ENCODE measurements at regions not wholly inside any gene's neighbourhood (a gene's known extent, or its start where the extent isn't known, plus 50 kb on each side); places are given as distances from the start of the nearest gene placed in this dataset.
A peak's percentile ranks its signal among the peaks of the same experiment; 100 is the strongest.

DNA sequence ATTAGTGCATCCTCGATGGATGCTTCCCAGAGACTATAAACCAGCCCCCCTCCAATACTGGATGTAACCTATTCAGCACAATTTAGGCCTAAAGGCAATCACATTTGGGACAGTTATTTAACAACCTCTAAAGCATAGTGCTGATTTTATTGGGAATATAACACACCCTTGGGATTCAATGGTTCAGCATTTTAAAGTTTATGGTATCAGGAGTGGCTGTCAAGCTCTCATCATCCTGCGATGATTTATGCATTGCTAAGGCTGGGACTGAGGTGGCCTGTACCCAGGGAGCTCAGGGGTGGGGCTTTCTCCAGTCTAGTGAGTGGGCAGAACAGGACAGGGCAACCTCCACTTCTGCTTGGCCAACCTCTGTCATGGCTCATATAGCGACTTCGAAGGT, 464.9 kb downstream of the INHBA start:
- intact Hi-C loops (cut with DNase I) = no loop called here
- no peak for DNase-seq

DNA sequence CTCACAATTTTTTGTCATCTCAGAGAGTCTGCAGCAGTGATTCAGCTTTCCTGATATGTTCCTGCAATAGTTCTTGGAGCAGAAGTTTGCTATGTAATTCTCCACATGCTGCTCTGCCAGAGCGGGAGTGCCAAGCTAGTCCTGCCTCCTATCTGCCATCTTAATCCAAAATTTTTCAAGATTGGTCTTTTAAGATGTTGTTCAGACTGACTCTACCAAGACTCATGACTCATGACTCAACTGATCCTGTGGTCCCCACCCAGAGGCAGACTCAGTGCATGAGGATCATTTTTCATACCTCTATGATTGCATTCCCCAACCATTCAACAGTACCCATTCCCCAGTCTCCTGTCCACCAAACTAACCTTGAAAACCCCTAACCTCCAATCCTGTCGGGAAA, 470.8 kb downstream of the INHBA start:
- DNase-seq = no peak
- intact Hi-C loops (cut with DNase I) = no loop called here

DNA sequence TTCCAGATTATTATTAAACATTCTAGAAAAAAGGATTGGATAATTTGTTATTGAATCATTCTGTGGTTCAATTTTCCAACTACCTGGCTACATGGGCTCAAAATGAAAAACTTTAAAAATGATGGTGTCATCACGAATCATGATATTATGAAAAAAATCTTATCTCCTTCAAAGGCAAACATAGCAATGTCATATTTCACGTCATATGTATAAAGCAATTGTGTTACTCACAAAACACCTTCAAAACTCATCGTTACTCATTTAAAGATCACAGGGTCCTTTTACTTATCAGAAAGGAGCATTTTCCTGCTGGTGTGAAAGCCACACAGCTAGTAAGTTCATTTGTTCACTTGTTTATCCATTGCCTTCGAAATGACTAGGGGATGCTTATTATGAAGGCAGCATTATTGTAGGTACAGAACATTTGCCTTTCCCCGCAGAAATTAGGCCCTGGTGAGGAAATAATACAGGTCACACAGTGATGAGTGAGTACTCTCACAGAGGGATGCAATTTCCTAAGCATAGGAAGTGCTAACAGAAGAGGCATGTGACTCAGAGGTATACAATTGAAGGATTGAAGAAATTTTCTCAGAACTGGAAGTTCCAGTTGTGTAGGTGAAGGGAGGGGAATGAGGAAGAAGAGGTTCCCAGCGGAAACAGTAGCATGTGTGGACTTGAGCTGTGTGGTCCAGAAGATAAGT, 478.7 kb downstream of the INHBA start:
- intact Hi-C loops (cut with DNase I) = no loop called here
- DNase-seq = no peak

DNA sequence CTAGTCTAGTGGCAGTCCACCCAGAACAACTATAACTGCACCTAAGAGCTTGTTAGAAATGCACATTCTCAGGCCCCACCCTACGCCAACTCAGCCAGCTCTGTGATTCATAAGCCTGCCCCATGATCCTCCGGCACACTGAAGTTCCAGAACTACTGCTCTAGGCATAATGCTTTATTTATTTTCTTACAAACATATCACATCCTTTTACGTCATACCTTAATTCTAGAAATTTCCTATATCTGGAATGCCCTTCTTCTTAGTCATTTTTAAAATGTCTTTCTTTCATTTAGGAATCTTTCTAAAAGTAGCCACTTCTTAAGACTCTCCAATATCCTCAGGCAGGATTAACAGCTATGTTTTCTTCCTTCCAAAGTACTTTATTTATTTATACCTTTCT, 480.1 kb downstream of the INHBA start:
- DNase-seq = no peak
- intact Hi-C loops (cut with DNase I) = no loop called here

DNA sequence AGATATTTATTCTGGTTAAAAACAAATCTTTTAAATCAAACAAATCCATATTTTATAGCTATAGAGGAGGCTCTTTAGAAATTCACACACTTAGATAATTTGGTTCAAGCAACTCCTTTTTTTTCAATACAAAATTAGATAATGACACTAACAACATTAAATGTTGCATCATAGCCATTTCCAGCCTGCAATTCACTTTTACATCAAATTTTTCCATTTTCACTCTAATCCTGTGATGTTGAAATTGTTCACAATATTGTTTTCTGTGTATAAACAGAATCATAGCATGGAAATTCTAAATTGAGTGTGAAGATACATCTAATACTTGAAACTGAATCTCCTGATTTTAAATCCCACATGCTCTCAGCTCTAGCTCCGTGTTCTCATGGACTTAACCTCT, 482.6 kb downstream of the INHBA start:
- intact Hi-C loops (cut with DNase I) = no loop called here
- no peak for DNase-seq

DNA sequence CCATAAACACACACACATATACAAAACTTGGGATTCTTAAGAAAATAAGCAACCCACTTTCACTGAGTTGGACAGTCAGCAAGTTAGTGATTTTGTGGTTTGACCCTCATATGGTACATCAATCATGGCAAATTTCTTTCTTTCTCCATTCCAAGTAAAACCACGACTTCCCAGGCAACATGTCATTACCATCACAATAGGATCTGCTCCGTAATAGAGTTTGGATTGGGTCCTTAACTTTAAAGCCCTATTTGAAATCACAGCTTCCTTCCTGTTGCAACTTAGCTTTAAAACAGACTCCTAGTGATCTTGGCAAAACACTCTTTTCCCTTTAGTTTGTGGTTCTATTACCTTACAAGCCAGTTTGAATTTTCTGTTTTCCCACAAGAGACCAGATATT, 483.6 kb downstream of the INHBA start:
- intact Hi-C loops (cut with DNase I) = no loop called here
- DNase-seq = no peak

DNA sequence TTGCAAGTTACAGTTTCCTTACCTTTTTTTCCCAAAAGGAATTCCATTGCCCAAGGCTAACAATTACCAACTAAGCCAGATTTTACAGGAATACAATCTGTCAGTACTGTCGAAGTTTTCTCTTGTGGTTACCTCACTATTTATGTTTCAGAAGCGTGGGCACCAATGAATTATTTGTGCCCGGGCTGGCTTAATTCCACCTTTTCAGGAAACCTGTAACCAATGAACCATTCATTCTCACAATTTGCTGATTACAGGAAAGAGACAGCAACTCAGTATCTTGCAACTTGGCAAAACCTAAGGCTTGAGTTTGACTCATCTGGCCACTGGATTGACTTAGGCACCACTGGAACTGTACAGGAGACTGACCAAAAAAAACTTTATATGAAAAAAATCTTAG, 485.6 kb downstream of the INHBA start:
- no peak for DNase-seq
- intact Hi-C loops (cut with DNase I) = no loop called here

DNA sequence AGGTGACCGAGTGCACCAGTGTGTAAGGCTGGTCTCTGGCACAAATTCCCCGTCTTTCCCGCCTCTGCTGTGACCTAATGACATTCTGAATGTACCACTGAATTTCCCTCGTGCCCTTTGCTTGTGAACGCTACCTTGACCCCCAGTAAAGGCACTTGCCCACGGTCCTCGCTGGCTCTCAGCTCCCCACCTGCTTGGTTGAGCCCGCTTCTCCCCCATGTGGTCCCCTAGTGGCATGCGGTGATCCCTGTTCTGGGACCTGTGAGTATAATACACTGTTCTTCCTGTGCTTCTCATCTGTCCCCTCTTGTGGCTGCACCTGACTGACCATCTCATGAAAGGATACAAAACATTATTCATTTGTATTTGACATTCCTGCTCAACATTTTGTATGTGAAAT, 495.7 kb downstream of the INHBA start:
- intact Hi-C loops (cut with DNase I) = no loop called here
- no peak for DNase-seq

DNA sequence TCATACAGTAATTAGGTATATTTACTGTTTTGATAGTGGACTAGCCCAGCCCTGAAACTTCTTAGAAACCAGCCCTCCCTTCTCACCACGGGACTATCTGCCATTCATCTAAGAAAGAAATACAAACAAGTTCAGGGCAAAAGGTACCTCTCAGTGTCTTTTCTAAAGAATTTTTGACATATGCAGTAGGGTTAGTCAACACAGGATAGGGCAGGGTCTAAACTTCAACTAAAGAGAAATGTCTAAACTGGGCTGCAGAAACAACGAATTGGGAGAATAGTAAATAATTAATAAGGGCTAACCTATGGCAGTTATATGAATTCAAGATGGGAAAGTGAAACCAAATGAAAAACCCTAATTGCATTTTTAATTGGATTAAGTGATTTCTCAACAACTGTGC, 496.6 kb downstream of the INHBA start:
- intact Hi-C loops (cut with DNase I) = no loop called here
- no peak for DNase-seq

DNA sequence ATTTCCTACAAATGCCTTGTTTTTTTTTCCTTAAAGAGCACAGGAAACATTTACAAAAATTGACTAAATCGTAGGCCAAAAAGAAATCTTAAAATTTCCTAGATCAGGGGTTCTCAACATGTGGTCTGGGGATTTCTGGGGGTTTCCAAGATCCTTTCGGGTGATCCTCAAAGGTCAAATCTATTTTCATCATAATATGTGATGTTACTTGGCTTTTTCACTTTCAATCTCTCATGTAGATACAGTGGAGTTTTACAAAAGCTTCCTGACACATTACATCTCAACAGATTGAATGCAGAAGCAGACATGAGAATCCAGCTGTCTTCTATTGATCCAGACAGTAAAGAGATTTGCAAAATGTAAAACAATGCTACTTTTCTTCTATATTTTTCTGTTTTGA, 497.3 kb downstream of the INHBA start:
- intact Hi-C loops (cut with DNase I) = no loop called here
- DNase-seq = no peak

DNA sequence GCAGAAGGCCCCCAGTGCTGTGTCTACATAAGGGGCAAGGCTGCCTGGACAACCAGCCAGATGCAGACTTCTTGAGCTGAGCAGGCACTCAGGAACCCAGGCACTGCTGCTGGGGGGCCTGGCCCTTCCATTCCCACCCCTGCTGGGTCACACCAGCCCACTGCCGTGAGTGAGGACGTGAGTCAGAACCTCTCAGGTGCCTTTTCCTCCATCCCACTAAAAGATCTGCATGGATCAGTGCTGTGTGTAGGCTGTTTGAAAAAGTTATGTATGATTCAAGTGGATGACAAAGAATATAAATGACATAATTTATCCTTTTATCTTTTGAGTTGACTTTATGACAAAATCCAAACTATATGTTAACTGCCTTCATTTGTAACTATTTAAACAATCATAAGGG, 499.3 kb downstream of the INHBA start:
- peak in 7 of 42 donors; percentile 13 to 50 (median 22) for DNase-seq
- intact Hi-C loops (cut with DNase I) = no loop called here

DNA sequence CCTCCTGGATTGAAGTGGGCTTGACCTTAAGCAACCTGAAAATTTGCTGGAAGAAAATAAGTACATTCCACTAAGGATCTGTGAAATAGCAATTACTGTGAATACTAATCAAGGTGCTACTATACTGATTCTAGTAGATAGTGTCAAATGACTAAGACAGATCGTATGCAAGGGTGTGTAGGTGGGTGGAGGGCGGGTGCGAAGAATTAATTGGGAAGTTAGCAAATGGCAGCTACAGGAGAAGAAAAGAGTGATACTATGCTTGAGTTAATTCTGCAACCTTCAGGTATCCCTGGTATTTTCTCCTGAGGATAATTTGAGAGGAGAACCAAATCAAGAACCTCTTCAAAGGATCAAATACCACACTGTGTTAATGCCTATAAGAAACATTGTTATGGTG, 501.9 kb downstream of the INHBA start:
- intact Hi-C loops (cut with DNase I) = no loop called here
- peak in 38 of 42 donors; percentile 14 to 84 (median 52) for DNase-seq

DNA sequence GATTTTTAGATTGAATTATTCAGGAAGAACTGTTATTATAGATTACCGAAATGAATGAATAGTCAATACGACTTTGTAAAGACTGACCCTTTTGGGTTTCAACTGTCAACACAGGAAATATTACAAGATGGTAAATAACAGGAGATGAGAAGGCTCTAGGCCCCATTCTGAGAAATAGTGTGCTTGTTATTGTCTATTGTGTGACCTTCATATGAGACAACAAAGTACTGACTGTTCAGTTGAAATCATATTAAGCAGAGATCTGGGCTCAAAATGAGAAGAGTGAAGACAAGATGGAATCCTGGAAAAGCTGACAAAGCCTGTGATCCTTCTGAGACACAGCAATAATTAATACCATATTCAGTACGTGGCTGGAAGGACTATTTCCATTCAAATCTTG, 503.8 kb downstream of the INHBA start:
- intact Hi-C loops (cut with DNase I) = no loop called here
- no peak for DNase-seq

DNA sequence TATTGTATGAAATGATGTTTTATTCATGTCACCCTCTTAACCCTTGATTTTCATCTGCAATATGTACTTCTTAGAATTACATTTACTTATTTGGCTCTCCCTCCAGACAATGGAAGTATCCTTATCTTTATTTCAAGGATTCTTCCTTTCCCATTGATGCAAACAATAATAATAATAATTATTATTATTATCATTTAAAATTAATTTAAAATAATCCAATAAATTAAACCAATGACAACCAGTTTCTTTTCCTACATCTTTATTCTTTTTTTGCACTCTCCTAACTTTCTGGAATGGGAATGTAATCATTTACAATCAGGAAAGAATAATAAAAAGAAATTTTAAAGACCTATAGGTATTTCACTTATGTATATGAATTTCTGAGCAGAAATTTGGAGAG, 504.4 kb downstream of the INHBA start:
- no peak for DNase-seq
- intact Hi-C loops (cut with DNase I) = no loop called here

DNA sequence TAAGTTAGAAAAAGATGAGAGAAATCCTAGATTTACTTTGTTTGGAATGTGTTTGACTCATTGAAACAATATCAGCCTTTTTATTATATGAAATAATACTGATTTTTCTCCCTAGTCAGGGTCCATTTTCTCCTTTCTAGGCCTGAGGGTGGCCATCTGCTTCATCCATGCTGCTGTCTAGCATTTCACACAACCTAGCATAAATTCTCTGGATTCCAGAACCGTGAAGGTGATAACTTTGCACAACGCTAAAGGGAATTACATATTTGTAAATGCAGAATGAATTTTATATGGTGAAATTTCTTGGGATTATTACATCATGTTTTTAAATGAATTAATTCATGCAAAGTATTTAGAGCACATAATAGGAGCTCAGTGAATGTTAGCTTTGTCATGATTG, 505.1 kb downstream of the INHBA start:
- DNase-seq = no peak
- intact Hi-C loops (cut with DNase I) = no loop called here

DNA sequence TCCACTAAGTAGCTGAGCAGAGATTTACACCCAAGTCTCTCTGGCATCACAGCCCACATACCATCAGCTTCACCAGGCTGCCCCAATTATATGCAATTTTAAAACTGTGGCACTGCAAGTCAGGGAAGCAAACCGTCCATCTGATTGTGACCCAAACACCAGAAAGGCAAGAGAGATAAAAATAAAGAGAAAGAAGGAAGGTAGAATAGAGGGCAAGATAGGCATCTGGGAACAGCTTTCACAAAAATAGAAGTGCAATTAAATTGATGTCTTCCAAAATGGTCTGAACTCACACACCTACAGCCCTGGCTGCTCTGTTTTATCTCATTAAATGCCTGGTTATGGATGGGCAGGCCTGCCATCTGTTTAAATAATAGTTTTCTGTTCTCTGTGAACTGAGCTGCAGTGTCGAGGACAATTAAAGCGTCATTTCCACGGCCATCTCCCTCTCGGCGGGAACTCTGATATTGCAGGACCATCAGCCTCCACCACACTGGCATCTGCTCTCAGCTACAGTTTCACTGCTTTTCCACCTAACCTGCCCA, 509.1 kb downstream of the INHBA start:
- no peak for DNase-seq
- intact Hi-C loops (cut with DNase I) = no loop called here

DNA sequence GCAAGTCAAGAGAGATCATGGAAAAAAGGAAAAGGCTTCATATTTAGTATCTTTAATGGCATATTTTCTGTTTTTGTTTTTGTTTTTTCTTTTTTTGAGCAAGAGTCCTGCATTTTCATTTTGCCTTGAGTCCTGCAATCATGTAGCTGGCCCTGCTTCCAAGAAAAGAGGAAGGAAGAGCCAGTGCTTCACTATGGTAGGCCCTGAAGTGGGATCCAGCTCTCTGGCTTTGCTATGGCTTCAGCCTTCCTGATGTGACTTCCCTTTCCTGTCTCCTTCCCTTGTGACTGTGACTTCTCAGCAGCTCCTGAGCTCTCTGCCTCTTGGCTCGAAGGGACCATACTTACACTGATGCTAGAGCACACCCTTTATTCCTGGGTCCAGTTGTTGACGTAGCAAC, 512.3 kb downstream of the INHBA start:
- no peak for DNase-seq
- intact Hi-C loops (cut with DNase I) = no loop called here

DNA sequence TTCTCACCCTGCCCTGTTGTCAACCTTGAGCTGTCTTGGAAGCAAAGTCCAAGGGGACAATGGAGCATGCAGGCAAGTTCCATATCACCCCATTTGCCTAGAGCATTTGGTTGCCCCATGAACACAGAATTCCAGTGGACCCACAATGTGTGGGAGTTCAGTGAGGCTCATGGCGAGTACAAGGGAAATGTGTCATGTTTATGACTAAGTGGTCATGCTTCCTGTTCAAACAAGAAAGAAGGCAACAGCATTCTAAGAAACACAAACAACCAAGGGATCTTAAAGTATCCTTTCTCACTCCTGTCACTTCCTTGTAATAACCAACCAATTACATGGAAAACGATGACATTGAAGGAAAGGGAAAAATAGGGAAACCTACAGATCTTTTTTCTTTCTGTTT, 513.0 kb downstream of the INHBA start:
- no peak for DNase-seq
- intact Hi-C loops (cut with DNase I) = no loop called here

DNA sequence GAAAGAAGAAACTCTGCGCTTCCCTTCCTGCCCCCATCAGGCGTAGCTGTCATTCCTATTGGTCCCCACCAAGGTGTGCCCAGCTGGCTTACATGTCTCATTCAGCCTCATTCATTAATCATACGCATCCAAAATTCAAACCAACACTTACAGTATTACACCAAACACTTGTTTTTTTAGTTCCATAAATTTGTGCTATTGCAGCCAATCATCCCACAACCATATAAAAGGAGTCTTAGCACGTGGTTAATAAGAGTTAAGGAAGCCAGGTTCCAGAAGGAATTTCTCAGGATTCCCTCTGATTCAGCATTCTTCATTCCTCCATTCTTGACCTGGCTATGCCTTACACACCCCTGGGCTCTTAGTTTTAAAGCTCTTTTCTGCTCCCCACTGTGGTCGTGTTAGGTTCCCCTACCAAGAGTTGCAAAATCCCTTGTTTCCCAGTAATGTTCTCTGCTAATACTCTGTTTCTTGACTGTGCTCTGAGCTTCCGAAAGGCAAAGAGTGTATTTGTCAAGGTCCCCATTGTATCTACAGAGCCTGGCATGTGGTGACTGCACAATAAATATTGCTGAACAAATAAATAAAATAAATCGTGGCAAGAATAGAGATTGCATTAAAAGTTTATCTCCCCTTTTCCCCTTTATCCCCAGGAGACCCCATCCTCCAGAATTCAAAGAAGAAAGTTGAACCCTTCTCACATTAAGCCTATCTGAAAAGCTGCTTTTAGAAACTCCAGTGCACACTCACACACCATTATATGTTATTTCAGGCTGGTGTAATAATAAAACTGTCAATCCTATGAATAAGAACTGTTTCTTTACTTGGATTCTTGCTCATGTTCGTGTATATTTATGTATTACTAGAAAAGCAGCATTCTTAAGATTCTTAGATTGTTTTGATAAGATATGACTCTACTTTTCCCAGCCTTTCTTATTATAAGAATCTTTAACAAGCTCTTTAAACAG, 514.4 kb downstream of the INHBA start:
- intact Hi-C loops (cut with DNase I) = no loop called here
- DNase-seq = no peak

DNA sequence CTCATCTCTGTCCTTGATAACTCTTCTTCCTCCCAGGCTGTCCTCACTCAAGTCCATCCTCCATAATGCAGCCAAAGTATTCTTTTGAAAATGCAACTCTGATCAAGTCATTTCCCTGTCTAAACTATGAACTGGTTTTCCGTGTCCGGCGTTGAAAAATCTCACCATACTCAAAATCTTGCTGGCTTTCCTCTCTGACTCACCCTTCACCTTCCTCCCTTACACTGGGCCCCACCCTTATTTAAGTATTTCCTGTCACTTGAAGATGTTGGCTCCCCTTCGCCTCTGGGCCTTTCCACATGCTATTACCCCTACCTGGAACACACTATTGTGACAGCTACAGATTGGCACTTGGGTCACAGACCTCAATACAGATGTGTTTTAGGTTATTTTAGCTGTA, 515.6 kb downstream of the INHBA start:
- intact Hi-C loops (cut with DNase I) = no loop called here
- DNase-seq = no peak

DNA sequence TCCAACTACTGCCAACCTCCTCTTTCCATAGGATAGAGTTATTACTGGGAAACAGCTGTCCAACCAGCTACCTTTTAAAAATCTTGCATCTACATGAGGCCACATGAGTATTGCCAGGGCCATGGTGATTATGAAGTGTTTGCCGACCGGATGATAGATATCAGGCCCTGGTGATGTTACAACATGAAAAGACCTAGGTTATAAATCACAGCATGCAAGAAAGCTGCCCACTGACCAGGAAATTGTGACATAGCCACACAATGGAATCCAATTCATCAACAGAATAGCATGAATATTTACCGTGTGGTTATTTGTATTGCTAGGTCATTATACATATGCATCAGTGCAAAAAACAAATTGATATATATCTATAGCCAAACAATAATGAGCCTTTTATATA, 517.0 kb downstream of the INHBA start:
- intact Hi-C loops (cut with DNase I) = no loop called here

More for the DNA sequence above, 517.0 kb downstream of the INHBA start:
- DNase-seq = no peak

All from head of caudate nucleus (tissue), 42 donors.